Activated naive CD4-positive, alpha-beta T cell (primary cell): ENCODE measurements at regions not wholly inside any gene's neighbourhood (a gene's known extent, or its start where the extent isn't known, plus 50 kb on each side); places are given as distances from the start of the nearest gene placed in this dataset.

Experiments
- DNase-seq, 4 experiments: peaks; one replicate each; lab custom pipeline; 2025; lab: John Stamatoyannopoulos, UW

- no peak for DNase-seq
Measured at GRCh38 chr3:13266005-13266404, 154.1 kb downstream of the NUP210 start.

GRCh38 chr3:13265507-13265906, 154.6 kb downstream of the NUP210 start:
- no peak for DNase-seq

GRCh38 chr3:13265016-13265415, 155.1 kb downstream of the NUP210 start:
- DNase-seq = no peak

- DNase-seq = no peak
Measured at GRCh38 chr3:13264468-13264795, 155.7 kb downstream of the NUP210 start.

GRCh38 chr3:13263770-13264467, 156.2 kb downstream of the NUP210 start:
- DNase-seq = no peak

- peak in 1 of 4 experiments; percentile 2 for DNase-seq
Measured at GRCh38 chr3:13262493-13263211, 157.5 kb downstream of the NUP210 start.

GRCh38 chr3:13261892-13262291, 158.2 kb downstream of the NUP210 start:
- DNase-seq = no peak

GRCh38 chr3:13261104-13261830, 158.9 kb downstream of the NUP210 start:
- DNase-seq = no peak

GRCh38 chr3:13260259-13261103, 159.6 kb downstream of the NUP210 start:
- DNase-seq = no peak

GRCh38 chr3:13259831-13260230, 160.3 kb downstream of the NUP210 start:
- DNase-seq = no peak

GRCh38 chr3:13258986-13259514, 161.1 kb downstream of the NUP210 start:
- DNase-seq = no peak

GRCh38 chr3:13258280-13258679, 161.8 kb downstream of the NUP210 start:
- no peak for DNase-seq

- no peak for DNase-seq
Measured at GRCh38 chr3:13257666-13258065, 162.5 kb downstream of the NUP210 start.

- no peak for DNase-seq
Measured at GRCh38 chr3:13256845-13257244, 163.3 kb downstream of the NUP210 start.

GRCh38 chr3:13254028-13254951, 165.8 kb downstream of the NUP210 start:
- DNase-seq = no peak

- DNase-seq = no peak
Measured at GRCh38 chr3:13253208-13253937, 166.7 kb downstream of the NUP210 start.

GRCh38 chr3:13252207-13252606, 167.9 kb downstream of the NUP210 start:
- no peak for DNase-seq

GRCh38 chr3:13251166-13251903, 168.8 kb downstream of the NUP210 start:
- no peak for DNase-seq

GRCh38 chr3:13249664-13250390, 170.3 kb downstream of the NUP210 start:
- no peak for DNase-seq
